H4 (cell line): ENCODE measurements at regions not wholly inside any gene's neighbourhood (a gene's known extent, or its start where the extent isn't known, plus 50 kb on each side); places are given as distances from the start of the nearest gene placed in this dataset.

Source experiments
- DNase-seq: peaks from one replicate; pipeline ENCODE4 v3.0.0-alpha.2; 2015; ENCODE audit warnings: low spot score

DNA sequence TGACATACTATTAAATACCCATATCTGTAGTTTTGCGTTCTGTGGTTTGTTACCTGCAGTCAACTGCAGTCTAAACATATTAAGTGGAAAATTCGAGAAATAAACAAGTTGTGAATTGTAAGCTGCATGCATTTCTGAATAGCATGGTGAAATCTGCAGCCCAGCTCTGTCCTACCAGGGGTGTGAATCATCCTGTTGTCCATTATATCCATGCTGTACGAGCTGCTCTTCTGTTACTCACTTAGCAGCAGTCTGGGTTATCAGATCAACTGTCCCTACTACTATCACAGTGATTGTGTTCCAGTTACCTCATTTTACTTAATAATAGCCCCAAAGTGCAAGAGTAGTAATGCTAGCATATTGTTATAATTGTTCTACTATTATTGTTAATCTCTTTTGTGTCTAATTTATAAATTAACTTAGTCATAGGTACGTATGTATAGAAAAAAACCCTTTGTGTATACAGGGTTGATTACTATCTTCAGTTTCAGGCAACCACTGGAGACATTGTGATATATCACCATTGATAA, 173.7 kb upstream of the FAT4 start:
- no peak for DNase-seq

DNA sequence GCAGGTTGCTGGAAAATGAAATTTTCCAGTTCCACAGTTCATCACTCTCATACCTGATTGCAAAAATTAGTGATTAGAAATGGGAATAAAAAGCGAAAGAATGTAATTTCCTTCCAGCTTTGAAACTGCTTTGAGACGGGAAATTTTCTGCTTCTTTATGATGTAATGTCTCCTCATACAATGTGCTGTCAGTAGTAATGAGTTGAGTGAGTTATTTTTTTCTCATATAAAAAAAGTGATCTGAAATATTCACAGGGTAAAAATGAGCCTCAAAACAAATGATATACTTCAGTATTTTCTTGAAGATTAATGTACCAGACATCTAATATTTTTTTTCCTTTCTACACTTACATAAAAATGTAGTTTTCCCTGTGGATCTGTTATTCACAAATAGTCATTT, 179.1 kb upstream of the FAT4 start:
- no peak for DNase-seq

DNA sequence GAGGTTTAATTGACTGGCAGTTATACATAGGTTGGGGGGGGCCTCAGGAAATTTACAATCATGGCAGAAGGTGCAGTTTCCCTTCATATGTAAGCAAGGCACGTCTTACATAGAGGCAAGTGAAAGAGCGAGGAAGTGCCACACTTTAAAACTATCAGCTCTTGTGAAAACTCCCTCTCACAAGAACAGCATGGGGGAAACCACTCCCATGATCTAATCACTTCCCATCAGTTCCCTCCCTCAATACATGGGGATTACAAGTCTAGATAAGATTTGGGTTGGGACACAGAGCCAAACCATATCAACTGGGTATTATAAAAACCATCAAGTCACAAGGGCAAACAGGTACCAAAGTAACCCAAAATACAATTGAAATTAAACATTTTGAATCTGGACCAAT, 182.0 kb upstream of the FAT4 start:
- DNase-seq = no peak

- DNase-seq = no peak
These were observed 182.7 kb upstream of the FAT4 start for GRCh38 chr4:125131891-125132680.

GRCh38 chr4:125125276-125125675, 189.5 kb upstream of the FAT4 start:
- no peak for DNase-seq

GRCh38 chr4:125123570-125124109, 191.1 kb upstream of the FAT4 start:
- no peak for DNase-seq

- no peak for DNase-seq
These were observed 193.2 kb upstream of the FAT4 start for GRCh38 chr4:125121581-125121980.

DNA sequence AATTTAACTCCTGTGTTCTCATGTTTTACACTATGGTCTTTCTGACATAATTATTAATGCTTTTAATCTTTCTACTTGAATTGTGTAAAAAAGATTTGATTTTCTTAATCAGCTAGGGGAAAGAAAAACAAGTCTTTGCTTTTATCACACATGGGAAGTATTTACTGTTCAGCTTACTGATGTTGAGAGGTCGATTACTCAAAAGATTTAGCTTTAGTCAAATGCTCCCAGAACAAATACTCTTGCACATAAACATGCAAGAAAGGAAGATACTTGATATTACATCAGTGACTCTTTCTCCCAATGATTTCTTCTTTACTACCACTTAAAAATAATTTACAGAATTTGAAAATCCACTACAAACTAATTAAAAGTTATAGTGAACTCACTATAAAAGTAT, 198.3 kb upstream of the FAT4 start:
- no peak for DNase-seq

DNA sequence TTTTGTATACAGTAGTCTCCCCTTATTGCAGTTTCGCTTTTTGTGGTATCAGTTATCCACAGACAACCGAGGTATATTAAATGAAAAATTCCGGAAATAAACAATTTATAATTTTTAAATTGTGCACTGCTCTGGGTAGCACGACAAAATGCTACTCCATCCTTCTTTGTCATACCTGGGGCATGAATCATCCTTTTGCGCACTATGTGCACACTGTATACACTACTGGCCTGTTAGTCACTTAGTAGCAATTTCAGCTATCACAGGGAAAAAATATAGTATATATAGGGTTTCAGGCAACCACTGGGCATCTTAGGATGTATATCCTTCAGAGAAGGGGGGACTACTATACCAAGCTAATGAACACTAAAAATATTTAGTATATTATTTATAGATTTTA, 198.8 kb upstream of the FAT4 start:
- peak; percentile 58 for DNase-seq

- DNase-seq = no peak
These were observed 199.3 kb upstream of the FAT4 start for GRCh38 chr4:125115476-125115875.

DNA sequence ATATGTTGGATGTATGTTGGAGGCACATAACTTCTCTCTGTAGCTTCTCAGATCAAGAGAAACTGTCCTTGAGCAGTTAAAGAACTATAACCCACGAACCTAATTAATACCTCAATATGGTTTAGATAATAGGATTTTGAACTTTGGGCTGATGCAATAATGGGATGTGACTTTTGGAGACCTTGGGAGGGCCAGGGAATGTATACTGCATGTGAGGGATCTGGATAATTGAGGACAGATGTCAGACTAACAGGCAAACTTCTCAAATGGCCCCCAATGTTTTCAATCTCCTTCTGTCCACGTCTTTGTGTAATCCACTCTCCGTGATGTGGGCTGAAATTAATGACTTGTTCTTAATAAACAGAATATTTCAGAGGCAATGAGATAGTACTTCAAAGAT, 202.2 kb upstream of the FAT4 start:
- no peak for DNase-seq

- DNase-seq = no peak
These were observed 203.4 kb upstream of the FAT4 start for GRCh38 chr4:125111323-125111722.

- DNase-seq = no peak
These were observed 209.2 kb upstream of the FAT4 start for GRCh38 chr4:125105561-125105960.

GRCh38 chr4:125104616-125105015, 210.1 kb upstream of the FAT4 start:
- peak; percentile 37 for DNase-seq

- no peak for DNase-seq
These were observed 213.0 kb upstream of the FAT4 start for GRCh38 chr4:125101719-125102118.

DNA sequence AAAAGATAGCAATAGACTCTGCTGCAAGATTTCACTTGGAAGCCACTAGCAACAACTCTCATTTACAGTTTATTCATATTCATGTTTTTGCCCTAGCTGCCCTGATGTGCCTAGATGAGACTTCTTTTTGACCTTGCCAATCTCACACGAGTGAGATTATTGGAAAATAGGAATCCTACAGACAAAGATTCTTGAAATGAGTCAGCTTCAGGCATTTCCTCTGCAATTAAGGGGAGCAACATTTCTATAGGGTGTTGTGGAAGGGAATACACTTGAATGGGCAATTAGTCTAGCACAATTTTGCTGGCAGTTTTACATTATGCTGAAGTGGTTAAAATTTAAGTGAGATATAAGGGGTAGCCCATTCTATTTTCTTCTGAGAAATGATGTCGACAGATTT, 217.0 kb upstream of the FAT4 start:
- no peak for DNase-seq

DNA sequence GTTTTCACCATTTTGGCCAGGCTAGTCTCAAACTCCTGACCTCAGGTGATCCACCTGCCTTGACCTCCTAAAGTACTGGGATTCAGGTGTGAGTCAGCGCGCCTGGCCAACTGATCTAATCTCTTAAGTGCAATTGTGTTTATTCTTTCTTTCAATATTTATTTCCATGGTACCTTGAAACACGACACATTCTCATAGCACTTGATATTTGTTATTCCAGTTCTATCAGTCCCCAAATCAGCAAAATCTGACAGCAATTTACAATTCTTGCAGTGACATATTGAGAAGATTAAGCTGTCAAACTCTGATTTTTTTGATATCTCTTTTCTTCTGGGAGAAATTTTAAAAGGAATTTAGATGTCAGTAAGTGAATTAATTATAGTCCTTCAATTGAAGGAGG, 218.1 kb upstream of the FAT4 start:
- DNase-seq = no peak

- no peak for DNase-seq
These were observed 223.2 kb upstream of the FAT4 start for GRCh38 chr4:125091541-125091940.

GRCh38 chr4:125091101-125091500, 223.7 kb upstream of the FAT4 start:
- DNase-seq = no peak

DNA sequence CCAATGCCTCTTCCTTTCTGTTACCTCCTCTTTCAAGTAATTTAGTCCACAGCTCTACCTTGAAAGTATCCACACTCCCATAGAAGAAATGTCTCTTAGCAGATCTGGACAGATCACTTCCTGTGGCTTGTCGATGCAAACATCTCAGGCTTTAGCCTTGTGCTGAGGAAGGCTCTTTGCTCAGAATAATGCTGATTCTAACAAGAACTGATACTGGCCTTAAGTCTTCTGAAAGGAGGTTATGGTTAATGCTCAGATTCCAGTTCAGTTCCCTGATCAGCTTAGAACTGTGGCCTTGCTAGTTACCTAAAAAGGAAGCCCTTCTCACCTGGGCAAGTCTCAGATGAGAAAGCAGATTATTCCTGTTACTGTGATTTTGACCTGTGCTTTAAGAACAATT, 230.1 kb upstream of the FAT4 start:
- no peak for DNase-seq

- no peak for DNase-seq
These were observed 231.9 kb upstream of the FAT4 start for GRCh38 chr4:125082729-125083417.

DNA sequence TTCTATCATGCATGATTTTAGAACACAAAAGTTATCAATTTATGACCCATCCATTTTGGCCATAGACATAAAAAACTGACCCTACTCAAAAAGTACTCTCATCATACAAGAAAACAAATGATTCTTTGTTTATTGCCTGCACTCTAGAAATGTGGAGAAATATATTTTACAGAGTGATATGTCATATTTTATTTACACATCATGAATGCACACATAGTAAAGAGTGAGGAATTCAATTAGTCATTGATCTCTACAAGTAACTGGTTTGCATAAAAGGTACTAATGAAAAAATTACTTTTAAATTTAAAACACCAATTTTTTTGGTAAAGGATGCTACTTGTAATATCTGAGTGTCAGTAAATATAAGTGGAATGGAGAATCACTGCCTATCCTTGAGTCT, 242.5 kb upstream of the FAT4 start:
- DNase-seq = no peak

DNA sequence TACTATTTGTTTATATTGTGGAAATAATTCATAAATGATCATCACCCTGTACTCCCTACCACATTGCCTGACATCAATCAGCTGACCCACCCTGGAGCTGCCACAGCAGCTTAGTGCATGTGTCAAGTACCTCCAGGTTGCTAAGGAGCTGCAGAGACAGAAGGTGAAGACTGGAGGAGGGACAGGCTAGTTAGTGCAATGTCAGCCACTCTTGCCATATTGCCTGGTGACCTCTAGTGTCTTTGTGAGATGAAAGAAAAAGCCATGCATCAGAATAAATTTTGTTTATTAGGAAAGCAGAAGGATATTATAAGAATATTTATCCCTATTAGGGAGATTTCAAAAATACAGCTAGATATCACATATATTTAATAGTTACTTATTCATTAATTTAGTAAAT, 243.9 kb upstream of the FAT4 start:
- DNase-seq = peak; percentile 4
